ENCODE measurements at regions not wholly inside any gene's neighbourhood (a gene's known extent, or its start where the extent isn't known, plus 50 kb on each side); places are given as distances from the start of the nearest gene placed in this dataset.
A peak's percentile ranks its signal among the peaks of the same experiment; 100 is the strongest.
"Not testable (repeated sequence)": the region's sequence is repeated elsewhere in the genome, so short reads cannot be mapped to it uniquely, and the experiment has no call there.

DNA sequence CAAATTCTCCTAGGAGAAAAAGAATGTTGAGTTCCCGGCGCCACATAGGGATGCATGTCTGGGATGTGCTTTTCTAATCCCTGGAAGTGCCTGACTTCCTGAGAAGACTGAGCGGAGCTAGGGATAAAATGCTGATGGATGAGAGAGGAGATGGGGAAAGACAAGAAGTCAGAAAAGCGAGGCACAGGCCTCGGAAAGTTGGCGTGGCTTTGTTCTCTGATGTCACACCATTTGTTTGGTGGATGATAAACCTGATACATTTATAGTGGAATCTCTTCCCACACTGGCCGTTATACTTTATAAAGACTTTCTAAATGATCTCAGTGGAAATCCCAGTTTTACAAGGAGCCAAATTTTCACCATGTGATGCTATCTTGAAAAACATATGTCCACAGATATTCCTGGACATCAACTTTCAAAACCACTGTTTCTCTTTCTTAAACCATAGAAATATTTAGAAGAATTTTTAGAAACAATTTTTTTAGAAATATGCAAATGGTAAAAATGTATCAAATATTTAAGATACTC lies 188.8 kb upstream of the SVIL start:
- DNase-seq, result no peak

DNA sequence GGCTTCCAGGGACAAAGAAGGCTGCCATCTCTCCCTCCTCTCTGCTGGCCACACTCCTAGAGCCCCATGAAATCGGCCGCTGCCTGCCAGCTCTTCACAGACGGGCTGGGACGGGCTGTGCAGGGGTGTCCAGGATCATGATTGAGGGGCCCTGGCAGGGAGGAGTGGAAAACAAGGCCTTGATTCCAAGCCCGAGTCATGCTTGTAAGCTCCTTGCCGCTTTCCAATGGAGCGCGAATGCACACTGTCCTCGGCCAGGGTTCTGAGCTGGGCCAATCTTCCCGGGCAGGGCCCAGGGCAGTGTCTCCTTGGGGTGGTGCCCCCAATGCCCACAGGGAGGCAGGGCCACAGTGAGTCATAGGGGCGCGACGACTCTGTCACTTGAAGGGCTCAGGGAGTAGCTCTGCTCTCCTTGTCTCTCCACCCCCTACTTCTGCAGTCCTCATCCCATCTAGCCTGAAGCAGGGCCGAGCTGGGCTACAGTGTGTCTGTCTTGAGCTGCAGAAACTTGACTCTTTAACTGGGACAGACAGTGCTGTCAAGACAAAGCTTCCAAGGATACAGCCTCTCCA lies 186.2 kb upstream of the SVIL start:
- DNase-seq, result no peak

DNA sequence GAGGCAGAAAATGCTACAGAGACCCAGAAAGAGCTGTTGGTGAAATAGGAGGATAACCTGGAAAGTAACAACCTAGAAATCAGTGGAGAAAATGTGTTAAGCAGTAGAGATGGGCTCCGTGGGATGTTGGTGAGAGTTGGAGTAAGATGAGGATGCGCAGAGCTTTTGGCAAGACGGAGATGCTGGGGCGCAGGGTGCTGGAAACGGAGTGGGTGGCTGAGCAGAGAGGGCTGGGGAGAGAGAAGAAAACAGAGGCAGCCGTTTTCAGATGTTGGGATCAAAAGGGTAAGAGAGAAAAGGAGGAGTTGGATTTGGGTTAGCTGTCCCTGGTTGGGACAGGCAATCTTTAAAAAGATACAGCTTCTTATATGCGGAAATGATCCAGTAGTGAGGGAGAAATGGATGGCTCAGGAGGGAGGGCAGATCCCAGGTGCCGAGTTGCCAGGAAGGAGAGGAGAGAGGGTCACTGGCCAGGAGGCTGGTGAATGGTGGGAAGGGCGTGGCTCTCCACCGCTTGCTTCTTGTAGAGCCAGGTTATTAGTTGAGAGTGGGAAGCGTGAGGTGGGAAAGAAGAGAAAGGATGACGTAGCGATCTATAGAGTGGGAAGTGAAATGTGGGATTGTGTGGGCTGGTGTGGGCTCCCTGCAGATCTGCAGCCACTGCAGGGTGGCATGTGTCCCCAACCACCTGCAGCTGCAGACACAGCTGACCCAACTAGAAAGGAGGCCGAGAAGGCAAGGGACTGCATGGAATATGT lies 182.2 kb upstream of the SVIL start:
- no peak for DNase-seq

DNA sequence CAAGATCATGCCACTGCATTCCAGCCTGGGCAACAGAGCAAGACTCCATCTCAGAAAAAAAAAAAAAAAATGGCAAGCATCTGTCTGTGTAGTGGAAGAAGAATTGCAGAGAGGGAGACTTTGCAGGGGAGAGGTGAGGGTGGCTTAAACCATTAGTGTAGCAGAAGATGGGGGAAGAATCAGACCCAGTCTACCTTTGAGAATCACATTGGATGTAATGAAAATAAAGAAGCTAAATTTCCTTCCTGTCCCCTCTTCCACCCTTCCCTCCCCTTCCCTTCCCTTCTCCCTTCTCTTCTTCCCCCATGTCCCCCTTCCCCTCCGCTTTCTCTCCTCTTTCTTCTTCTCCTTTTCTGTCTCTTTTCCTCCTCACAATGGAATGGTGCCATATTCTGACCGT lies 180.8 kb upstream of the SVIL start:
- DNase-seq, result no peak

DNA sequence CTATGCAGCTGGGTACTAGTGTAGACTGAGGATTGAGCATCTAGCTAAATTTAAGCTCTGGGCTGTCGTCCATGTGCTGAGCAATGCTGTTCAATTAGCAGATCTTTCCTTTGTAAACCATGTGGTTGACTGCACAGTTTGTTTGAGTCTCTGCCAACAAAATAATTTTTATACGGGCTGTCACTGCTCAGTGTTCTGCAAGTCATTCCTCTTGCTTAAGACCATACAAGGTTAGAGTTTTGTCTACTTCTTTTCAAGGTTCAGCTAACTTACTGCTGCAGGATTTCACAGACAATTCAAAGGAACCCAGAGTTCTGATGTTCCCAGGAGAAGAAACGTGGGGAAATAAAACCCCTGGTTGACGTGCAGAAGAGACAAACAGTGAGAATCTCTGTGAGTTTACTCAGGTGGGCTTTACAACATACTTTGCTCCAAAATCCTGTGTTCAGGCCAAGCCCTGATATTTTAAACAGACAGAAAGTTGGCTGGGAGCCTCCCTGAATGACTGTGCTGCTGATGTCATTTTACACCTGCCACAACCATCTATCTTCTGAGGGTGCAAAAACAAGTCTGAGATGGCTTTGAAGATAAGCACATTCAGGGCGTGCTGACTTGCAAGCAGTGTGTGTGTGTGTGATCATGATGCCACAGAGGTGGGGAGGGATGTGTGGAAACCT lies 177.1 kb upstream of the SVIL start:
- peak; percentile 93 for DNase-seq

DNA sequence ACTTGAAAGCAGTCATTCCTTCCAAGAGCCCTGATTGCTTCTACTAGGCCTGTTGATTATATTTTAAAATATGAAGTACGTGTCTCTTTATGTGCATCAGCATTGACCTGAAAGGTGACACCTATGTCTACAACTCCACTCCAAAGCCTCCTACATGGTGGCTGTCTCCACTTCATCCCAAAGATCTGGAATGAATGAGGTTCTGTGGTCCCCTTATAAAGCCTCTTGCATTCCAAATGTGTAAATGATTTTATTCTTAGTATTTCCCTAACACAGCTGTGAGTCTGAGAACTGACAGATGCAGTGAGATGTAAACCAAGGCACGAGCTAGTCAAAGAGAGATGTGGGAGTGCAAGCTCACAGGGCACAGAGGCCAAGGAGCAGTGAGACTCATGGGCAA lies 176.0 kb upstream of the SVIL start:
- no peak for DNase-seq

DNA sequence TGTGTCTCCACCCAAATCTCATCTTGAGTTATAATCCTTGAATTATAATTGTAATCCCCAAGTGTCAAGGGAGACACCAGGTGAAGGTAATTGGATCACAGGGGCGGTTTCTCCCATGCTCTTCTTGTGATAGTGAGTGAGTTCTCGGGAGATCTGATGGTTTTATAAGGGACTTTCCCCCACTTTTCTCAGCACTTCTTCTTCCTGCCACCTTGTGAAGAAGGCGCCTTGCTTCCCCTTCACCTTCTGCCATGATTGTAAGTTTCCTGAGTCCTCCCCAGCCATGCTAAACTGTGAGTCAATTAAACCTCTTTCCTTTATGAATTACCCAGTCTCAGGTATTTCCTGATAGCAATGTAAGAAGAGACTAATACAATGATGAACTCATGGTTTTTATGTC lies 175.5 kb upstream of the SVIL start:
- not testable (repeated sequence) for DNase-seq

DNA sequence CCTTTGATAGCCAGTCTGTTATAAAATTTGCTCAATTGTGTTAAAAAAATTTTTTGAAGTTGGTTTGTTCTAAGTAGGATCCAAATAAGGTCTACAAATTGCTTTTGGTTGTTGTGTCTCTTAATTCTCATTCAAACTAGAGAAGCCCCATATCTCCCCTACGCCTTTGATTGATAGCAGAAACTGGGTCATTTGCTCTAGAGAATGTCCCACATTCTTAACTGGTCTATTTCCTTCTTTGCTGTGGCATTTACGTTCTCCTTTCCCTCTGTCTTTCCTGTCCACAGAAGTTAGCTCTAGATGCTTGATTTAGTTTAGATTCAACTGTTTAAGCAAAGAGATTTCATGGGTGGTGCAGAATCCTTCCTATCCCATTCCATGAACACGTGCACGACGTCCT lies 174.6 kb upstream of the SVIL start:
- DNase-seq, result no peak

DNA sequence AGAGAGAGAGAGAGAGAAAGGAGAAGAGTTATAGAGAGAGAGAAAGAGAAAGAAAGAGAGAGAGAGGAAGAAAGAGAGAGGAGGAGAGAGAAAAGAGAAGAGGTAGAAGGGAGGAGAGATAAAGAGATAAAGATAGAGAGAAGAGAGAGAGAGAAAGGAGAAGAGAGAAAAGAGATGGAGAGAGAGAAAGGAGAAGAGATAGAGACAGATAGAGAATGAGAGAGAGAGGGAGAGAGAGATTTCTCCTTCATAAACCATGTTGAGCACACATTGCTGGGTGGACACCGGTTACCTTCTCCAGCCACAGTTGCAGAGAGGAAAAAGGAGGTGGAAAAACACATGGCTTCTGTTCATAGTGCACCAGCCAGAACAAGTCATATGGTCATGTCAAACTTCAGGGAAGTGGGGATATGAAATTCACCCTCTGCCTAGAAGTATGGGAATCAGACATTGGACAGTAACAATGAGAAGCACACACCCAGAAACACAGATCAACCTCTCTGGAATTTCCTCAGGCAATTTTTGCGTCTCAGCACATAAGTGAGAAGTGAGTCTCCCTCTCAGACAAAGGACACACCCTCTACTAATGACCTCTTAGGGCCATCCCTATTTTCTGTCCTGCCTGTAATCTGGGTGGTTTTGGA lies 172.5 kb upstream of the SVIL start:
- peak; percentile 38 for DNase-seq

DNA sequence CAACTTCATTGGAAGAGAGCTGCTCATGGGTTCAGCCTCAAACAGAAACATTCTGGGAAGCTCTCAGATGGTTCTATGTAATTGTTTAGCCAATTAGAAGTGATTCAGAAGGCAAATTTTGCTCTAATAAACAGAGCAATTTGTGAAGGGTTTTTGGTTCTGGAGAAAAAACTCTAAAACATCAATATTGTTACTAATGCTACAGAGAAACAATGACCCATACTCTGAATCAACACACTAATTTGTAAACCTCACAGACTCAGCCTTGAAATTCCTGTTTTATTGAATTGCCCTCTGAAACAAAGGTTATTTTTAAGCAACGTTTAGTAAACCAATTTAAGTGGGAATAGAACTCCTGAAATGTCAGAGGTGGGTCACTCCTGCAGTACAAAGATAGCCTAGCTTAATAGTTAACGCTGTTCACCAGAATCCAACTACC lies 171.6 kb upstream of the SVIL start:
- no peak for DNase-seq

DNA sequence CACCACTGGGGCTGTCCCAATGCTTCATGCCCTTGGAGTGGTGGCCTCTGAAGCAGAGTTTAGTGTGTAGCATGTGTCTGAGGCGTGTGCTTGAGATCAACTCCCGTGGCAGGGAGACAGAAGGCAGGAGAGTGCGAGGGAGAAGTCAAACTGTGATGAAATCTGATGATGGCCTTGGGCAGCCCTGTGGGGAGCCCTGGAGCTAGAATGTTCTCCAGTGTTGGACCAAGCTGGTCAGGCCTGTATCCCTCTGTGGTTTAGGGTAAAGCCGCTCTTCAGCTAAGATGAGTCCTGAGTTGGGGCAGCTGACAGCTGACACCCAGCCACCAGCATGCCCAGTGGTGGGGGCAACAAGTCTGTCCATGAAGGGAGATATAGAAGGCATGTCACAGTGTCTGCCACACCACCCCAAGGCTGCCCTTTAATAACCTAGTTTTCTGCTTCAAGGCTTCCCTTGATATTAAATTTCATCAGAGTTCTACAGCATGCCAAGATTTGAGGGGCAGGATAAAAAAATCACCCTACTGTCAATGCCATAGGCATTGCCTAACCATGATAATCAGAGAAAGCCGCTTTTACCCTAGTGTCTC lies 170.5 kb upstream of the SVIL start:
- DNase-seq, result no peak

DNA sequence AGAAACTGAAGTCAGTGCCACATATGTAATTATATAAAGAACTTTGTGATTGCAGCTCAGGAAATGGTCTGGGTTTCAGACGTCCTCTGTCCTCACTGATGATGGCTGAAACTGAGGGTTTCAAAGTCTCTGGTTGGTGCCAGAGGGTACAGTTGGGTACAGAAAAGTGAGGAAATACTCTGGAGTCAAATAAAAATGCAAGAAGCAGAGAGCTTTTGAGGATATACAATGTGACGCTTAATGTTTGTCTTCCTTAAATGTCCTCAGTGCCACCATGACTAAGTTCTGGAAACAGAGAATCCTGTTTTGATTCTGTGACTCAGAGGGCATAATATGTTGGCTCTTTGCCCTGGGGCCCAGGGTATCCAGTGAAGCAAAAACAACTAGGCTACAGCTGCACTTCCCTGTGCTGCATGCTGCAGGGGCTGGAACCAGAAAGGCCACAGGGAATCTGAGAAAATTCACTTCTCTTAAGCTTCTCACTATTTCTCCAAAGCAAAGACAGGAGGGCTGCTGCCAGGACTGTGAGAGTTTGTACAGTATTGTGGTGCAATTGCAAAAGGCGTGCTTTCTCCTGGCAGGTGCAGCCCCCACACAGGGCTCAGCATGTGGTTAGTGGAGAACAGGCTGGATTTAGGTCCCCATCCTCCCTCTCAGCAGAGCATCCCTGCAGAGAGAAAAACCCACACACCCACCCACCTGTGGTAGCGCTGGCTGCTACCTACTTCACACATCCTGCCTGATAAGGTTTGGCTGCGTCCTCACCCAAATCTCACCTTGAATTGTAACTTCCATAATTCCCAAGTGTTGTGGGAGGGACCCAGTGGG lies 169.5 kb upstream of the SVIL start:
- DNase-seq, result peak; percentile 96

DNA sequence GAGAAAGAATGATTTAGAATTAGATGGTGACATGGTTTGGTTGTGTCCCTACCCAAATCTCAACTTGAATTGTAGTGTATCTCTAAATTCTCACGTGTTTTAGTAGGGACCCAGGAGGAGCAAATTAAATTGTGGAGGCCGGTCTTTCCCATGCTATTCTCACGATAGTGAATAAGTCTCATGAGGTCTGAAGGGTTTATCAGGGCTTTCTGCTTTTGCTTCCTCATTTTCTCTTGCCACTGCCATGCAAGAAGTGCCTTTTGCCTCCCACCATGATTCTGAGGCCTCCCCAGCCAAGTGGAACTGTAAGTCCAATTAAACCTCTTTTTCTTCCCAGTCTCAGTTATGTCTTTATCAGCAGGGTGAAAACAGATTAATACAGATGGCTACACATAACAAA lies 167.4 kb upstream of the SVIL start:
- DNase-seq, result no peak

DNA sequence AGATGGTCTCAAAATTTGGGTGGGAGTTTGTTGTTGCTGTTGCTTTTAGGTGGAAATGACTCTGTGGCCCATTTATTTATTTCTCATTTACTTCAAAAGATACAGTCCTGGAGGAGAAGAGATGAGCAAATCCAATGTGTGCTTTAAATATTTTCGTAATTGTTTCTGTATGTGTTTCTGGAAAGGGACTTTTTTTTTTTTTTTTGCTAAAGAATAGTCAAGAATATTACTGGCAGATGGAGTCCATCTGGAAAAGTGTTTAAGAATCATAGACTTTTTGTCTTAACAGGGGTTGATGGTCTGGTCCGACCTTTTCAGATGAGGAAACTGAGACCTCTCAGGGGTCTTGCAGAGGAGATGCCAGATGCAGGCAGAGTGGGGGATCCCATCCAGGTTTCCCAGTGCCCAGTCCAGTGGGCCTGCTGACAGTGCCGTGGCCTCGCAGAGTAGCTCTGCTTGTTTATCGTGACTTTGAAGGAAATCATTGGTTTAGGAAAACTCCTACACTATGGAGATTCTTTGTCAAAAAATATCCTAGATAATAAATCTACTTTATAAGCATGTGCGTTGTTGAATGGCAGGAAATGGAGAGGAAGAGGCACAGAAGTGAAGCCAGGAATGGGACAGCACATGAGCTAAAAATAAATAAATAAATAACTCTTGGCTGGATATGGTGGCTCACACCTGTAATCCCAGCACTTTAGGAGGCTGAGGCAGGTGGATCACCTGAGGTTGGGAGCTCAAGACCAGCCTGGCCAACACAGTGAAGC lies 164.3 kb upstream of the SVIL start:
- peak; percentile 21 for DNase-seq

DNA sequence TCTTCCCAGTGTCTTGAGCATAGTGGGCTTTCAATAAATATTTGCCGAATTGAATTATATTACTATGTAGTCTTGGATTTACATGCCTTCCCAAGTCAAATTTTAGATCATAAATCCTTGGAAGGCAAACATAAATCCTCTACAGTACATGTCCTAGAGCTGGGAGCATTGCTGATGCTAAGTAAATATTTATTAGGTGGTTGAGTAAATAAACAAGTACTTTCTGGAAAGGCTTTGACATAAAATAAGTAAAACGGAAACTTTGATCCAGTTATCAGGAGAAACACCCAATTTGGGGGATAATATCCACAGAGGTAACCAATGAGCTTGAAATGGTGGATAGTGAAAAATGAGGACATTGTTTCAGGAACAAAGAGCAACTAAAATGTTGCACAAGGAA lies 162.8 kb upstream of the SVIL start:
- no peak for DNase-seq

DNA sequence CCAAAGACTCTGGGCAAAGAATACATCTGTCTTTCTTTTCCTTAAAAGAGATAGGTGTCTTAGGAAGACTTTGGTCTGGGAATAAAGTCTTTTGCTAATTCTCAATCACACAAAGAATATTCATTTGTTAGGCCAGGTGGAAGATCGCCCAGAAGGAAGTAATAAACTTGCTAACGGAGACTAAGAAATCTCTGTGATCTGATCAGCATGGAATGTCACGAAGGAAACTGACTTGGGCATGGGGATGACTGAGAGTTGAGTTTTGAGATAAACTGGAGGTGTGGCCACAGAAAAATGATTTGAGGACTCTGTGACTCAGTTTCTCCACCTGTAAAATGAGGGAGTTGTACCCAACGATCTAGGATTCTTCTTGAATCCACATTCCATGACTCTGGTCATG lies 161.1 kb upstream of the SVIL start:
- no peak for DNase-seq

DNA sequence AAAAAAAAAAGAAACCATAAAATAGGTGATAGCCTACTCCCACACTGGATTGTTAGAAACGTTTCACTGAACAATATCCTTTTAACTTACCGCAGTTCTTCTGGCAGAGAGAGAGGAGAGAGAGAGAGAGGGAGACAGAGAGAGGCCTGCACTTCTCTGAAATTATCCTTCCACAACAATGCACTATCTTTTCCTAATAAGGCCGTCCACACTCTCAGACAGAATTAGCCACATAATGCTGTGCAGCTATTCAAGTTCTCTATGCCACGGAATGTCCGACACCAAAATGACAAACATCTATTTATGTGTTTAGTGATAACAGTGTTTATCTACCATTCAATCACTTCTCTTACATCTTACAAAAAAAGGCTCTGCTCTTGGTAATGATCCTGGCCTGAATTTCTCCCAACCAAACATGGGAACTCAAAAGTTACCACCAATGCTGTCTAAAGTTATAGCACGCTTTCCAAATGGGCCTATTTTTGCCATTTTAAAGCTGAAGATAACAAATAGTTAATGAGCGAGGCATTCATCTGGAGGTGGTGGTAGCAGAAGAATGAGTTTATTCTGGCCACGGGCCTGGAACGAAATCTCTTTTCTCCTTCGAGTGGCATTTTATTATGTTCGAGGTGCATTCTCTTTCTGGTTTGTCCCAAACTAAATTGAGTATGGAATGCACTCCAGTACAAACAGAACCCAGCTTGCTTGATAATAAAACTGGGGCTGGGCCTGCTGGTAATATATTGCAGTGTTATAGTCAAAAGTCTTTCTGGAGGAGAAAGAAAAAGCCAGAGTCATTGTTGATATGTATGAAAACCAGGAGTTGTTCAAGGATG lies 160.2 kb upstream of the SVIL start:
- peak; percentile 29 for DNase-seq

DNA sequence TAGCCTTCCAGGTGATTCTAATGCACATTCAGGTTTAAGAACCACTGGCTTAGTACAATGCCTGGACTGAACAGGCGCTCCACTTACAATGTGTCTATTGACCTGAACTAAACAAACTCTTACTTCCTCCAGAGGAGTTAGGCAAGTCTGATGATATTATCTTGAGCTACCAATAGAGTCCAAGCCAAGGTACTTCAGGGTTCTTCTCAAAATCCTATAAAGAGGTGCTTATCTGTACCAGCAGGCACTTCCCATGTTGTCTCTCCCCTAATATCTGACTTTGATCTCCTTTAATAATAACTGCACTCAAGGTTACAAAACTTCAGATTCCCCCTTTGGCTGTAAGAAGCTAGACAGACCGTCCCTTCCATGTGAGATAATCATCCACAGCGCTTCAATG lies 157.0 kb upstream of the SVIL start:
- no peak for DNase-seq

DNA sequence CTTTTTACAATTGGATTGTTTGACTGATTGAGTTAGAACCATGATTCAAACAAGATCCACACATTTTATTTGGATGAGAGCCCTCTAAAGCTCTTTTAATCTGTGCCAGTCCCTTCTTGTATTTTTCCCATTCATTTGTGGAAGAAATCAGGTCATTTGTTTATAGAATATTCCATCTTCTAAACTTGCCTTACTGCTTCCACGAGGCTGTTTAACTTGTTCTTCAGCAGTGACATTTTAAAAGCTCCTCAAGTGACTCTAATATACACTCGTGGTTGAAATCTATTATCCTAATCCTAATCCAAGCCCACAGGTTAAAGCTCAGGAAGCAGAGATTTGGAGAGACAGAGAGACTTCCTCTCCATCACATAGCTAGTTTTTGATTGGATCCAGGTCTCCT lies 155.4 kb upstream of the SVIL start:
- no peak for DNase-seq

DNA sequence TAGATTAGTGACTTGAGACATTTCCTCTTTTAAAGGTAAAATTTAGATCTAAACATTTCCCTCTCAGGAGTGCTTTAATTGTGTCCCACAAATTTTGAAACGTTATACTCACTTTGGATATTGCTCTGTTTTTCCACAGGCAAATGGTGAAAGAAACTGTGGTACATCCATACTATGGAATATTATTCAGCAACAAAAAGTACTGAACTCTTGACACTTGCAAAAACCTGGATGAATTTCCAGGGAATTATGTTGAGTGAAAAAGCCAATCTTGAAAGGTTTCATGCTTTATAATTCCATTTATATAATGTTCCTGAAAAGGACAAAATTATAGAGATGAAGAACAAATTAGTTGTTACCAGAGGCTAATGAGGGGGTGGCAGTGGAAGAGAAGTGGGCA lies 153.3 kb upstream of the SVIL start:
- DNase-seq, result no peak
